Endodermal cell (in vitro differentiated cells): ENCODE measurements at regions not wholly inside any gene's neighbourhood (a gene's known extent, or its start where the extent isn't known, plus 50 kb on each side); places are given as distances from the start of the nearest gene placed in this dataset.

Source experiments
- DNase-seq: peaks from one replicate; pipeline ENCODE4 v3.0.0-alpha.2; 2017
- H3K27ac ChIP-seq: 2 replicates; pipeline ENCODE4 v1.5.1; 2013; ENCODE audit warnings: mild to moderate bottlenecking, low read depth, low read length, moderate library complexity
- H3K27me3 ChIP-seq: 2 replicates; pipeline ENCODE4 v1.6.1; 2013; ENCODE audit warnings: mild to moderate bottlenecking, low read length, moderate library complexity; ENCODE audit not compliant: insufficient read depth, control insufficient read depth, poor library complexity, severe bottlenecking
- H3K36me3 ChIP-seq: 2 replicates; pipeline ENCODE4 v1.7.0; 2013; ENCODE audit warnings: mild to moderate bottlenecking, low read length, moderate library complexity; ENCODE audit not compliant: control insufficient read depth, insufficient read depth
- H3K4me1 ChIP-seq: one replicate; pipeline ENCODE4 v1.7.0; 2013; ENCODE audit warnings: low read length; ENCODE audit not compliant: control insufficient read depth, insufficient read depth
- H3K4me3 ChIP-seq: 2 replicates; pipeline ENCODE4 v1.5.1; 2013; ENCODE audit warnings: mild to moderate bottlenecking, low read length, moderate library complexity
- H3K9ac ChIP-seq: 2 replicates; pipeline ENCODE4 v1.6.1; 2013; ENCODE audit warnings: mild to moderate bottlenecking, low read length, moderate library complexity; ENCODE audit not compliant: poor library complexity, severe bottlenecking; ENCODE audit errors: extremely low read depth
- H3K9me3 ChIP-seq: 2 replicates; pipeline ENCODE4 v1.6.1; 2013; ENCODE audit warnings: mild to moderate bottlenecking, low read length, moderate library complexity; ENCODE audit not compliant: control insufficient read depth
- H3K27ac Mint-ChIP-seq: 2 replicates; pipeline ENCODE4 v1.8.0; 2020; ENCODE audit warnings: mixed read lengths
- H3K27me3 Mint-ChIP-seq: 2 replicates; pipeline ENCODE4 v1.8.0; 2021; ENCODE audit warnings: mild to moderate bottlenecking, mixed read lengths; ENCODE audit not compliant: insufficient read depth
- H3K36me3 Mint-ChIP-seq: 2 replicates; pipeline ENCODE4 v1.8.0; 2020; ENCODE audit warnings: low read depth, mixed read lengths
- H3K4me1 Mint-ChIP-seq: 2 replicates; pipeline ENCODE4 v1.8.0; 2020; ENCODE audit warnings: mixed read lengths
- H3K4me3 Mint-ChIP-seq: 2 replicates; pipeline ENCODE4 v1.8.0; 2020; ENCODE audit warnings: mild to moderate bottlenecking, moderate library complexity, mixed read lengths
- H3K9me3 Mint-ChIP-seq: 2 replicates; pipeline ENCODE4 v1.8.0; 2020; ENCODE audit warnings: mild to moderate bottlenecking, mixed read lengths
- CTCF ChIP-seq: fragments of 200-600 bp; sonication (generic); conservative IDR thresholded peaks from 2 replicates; pipeline ENCODE4 v1.5.0; 2021; ENCODE audit warnings: antibody characterized with exemption, mild to moderate bottlenecking
- WGBS, 2 experiments: methylation state at CpG; one replicate each; pipeline versions ENCODE4 v1.1.5 to v1.1.7; 2013; ENCODE audit warnings: missing lambda C conversion rate in 2 of 2, mixed read lengths in 1 of 2; ENCODE audit not compliant: insufficient coverage in 1 of 2, insufficient read length in 1 of 2; 5-methylcytosine and 5-hydroxymethylcytosine counted together

- no peak for TF ChIP-seq CTCF
- H3K4me1 ChIP-seq: no peaks in the 10 kb centered on the region
- no peak overlapping the region for H3K4me3 ChIP-seq
- Mint-ChIP-seq H3K4me1 (peaks cover 4% of the 10 kb centered on the region), H3K36me3 (no peaks in the 10 kb centered on the region), H3K9me3 (no peaks in the 10 kb centered on the region), H3K27me3 (peaks cover 50% of the 10 kb centered on the region), H3K4me3 (no peak overlapping the region), H3K27ac (no peak overlapping the region)
- no peaks in the 10 kb centered on the region for H3K9me3 ChIP-seq
- H3K27me3 ChIP-seq: peaks cover 5% of the 10 kb centered on the region
- DNase-seq: no peak
- no peak overlapping the region for H3K27ac ChIP-seq
- no peaks in the 10 kb centered on the region for H3K36me3 ChIP-seq
- 87 to 100% methylated on average over 2 to 4 of the region's 4 CpGs for WGBS, 2 experiments
- H3K9ac ChIP-seq: no peak overlapping the region
Observed at GRCh38 chr11:134784568-134784967, 372.5 kb upstream of the B3GAT1 start.

GRCh38 chr11:134784046-134784445, 372.0 kb upstream of the B3GAT1 start:
- DNase-seq: no peak
- Histone ChIP-seq H3K9me3 (no peaks in the 10 kb centered on the region), H3K27me3 (peaks cover 5% of the 10 kb centered on the region), H3K4me1 (no peaks in the 10 kb centered on the region), H3K4me3 (no peak overlapping the region), H3K36me3 (no peaks in the 10 kb centered on the region), H3K27ac (no peak overlapping the region), H3K9ac (no peak overlapping the region)
- H3K27ac Mint-ChIP-seq: no peak overlapping the region
- H3K36me3 Mint-ChIP-seq: no peaks in the 10 kb centered on the region
- H3K27me3 Mint-ChIP-seq: peaks cover 45% of the 10 kb centered on the region
- TF ChIP-seq CTCF: no peak
- no peak overlapping the region for H3K4me3 Mint-ChIP-seq
- H3K4me1 Mint-ChIP-seq: peaks cover 4% of the 10 kb centered on the region
- WGBS, 2 experiments: 84 to 86% methylated on average over 1 to 2 of the region's 2 CpGs
- no peaks in the 10 kb centered on the region for H3K9me3 Mint-ChIP-seq

GRCh38 chr11:134783234-134783633, 371.2 kb upstream of the B3GAT1 start:
- Histone ChIP-seq H3K4me3 (no peak overlapping the region), H3K4me1 (no peaks in the 10 kb centered on the region), H3K27me3 (peaks cover 5% of the 10 kb centered on the region), H3K9me3 (no peaks in the 10 kb centered on the region), H3K9ac (no peak overlapping the region), H3K36me3 (no peaks in the 10 kb centered on the region), H3K27ac (no peak overlapping the region)
- no peak for TF ChIP-seq CTCF
- WGBS, 2 experiments: 76 to 84% methylated on average over 2 to 4 of the region's 4 CpGs
- no peaks in the 10 kb centered on the region for H3K9me3 Mint-ChIP-seq
- no peak overlapping the region for H3K4me3 Mint-ChIP-seq
- H3K27ac Mint-ChIP-seq: no peak overlapping the region
- DNase-seq: no peak
- peaks cover 4% of the 10 kb centered on the region for H3K4me1 Mint-ChIP-seq
- H3K36me3 Mint-ChIP-seq: no peaks in the 10 kb centered on the region
- H3K27me3 Mint-ChIP-seq: peaks cover 42% of the 10 kb centered on the region
